ENCODE measurements at regions not wholly inside any gene's neighbourhood (a gene's known extent, or its start where the extent isn't known, plus 50 kb on each side); places are given as distances from the start of the nearest gene placed in this dataset.

GRCh38 chr16:80489173-80489572 lies 51.6 kb upstream of the DYNLRB2 start:
- Mint-ChIP-seq H3K36me3 (ENCODE audit: low read depth, unreplicated experiment) (no peaks in the 10 kb centered on the region), H3K27ac (ENCODE audit: unreplicated experiment) (no peak overlapping the region), H3K4me3 (ENCODE audit: unreplicated experiment) (no peak overlapping the region), H3K27me3 (ENCODE audit: unreplicated experiment) (peaks cover 3% of the 10 kb centered on the region), H3K4me1 (ENCODE audit: unreplicated experiment) (no peaks in the 10 kb centered on the region), H3K9me3 (ENCODE audit: unreplicated experiment) (no peaks in the 10 kb centered on the region)
- no peak for TF ChIP-seq CTCF (IDR thresholded peaks at IDR 0.05; ENCODE audit: unreplicated experiment)
- DNase-seq (ENCODE audit: low spot score): no peak

- Mint-ChIP-seq H3K27ac (ENCODE audit: unreplicated experiment) (no peak overlapping the region), H3K27me3 (ENCODE audit: unreplicated experiment) (peaks cover 4% of the 10 kb centered on the region), H3K36me3 (ENCODE audit: low read depth, unreplicated experiment) (no peaks in the 10 kb centered on the region), H3K9me3 (ENCODE audit: unreplicated experiment) (no peaks in the 10 kb centered on the region), H3K4me3 (ENCODE audit: unreplicated experiment) (no peak overlapping the region), H3K4me1 (ENCODE audit: unreplicated experiment) (no peaks in the 10 kb centered on the region)
- no peak for TF ChIP-seq CTCF (IDR thresholded peaks at IDR 0.05; ENCODE audit: unreplicated experiment)
- no peak for DNase-seq (ENCODE audit: low spot score)
These were observed 52.6 kb upstream of the DYNLRB2 start for GRCh38 chr16:80488167-80488566.

GRCh38 chr16:80480664-80481063 lies 60.1 kb upstream of the DYNLRB2 start:
- no peaks in the 10 kb centered on the region for H3K9me3 Mint-ChIP-seq (ENCODE audit: unreplicated experiment)
- no peaks in the 10 kb centered on the region for H3K4me1 Mint-ChIP-seq (ENCODE audit: unreplicated experiment)
- no peak for DNase-seq (ENCODE audit: low spot score)
- H3K4me3 Mint-ChIP-seq (ENCODE audit: unreplicated experiment): no peak overlapping the region
- H3K36me3 Mint-ChIP-seq (ENCODE audit: low read depth, unreplicated experiment): no peaks in the 10 kb centered on the region
- H3K27me3 Mint-ChIP-seq (ENCODE audit: unreplicated experiment): peaks cover 3% of the 10 kb centered on the region
- no peak overlapping the region for H3K27ac Mint-ChIP-seq (ENCODE audit: unreplicated experiment)
- TF ChIP-seq CTCF (IDR thresholded peaks at IDR 0.05; ENCODE audit: unreplicated experiment): no peak

GRCh38 chr16:80477838-80478237 lies 63.0 kb upstream of the DYNLRB2 start:
- Mint-ChIP-seq H3K27ac (ENCODE audit: unreplicated experiment) (no peak overlapping the region), H3K4me1 (ENCODE audit: unreplicated experiment) (no peaks in the 10 kb centered on the region), H3K9me3 (ENCODE audit: unreplicated experiment) (no peaks in the 10 kb centered on the region), H3K27me3 (ENCODE audit: unreplicated experiment) (no peaks in the 10 kb centered on the region), H3K36me3 (ENCODE audit: low read depth, unreplicated experiment) (no peaks in the 10 kb centered on the region), H3K4me3 (ENCODE audit: unreplicated experiment) (no peak overlapping the region)
- DNase-seq (ENCODE audit: low spot score): no peak
- TF ChIP-seq CTCF (IDR thresholded peaks at IDR 0.05; ENCODE audit: unreplicated experiment): no peak

- Mint-ChIP-seq H3K4me3 (ENCODE audit: unreplicated experiment) (no peak overlapping the region), H3K36me3 (ENCODE audit: low read depth, unreplicated experiment) (no peaks in the 10 kb centered on the region), H3K27me3 (ENCODE audit: unreplicated experiment) (no peaks in the 10 kb centered on the region), H3K4me1 (ENCODE audit: unreplicated experiment) (no peaks in the 10 kb centered on the region), H3K27ac (ENCODE audit: unreplicated experiment) (no peak overlapping the region), H3K9me3 (ENCODE audit: unreplicated experiment) (no peaks in the 10 kb centered on the region)
- no peak for TF ChIP-seq CTCF (IDR thresholded peaks at IDR 0.05; ENCODE audit: unreplicated experiment)
- no peak for DNase-seq (ENCODE audit: low spot score)
These were observed 72.8 kb upstream of the DYNLRB2 start for GRCh38 chr16:80468029-80468428.

All from endothelial cell (in vitro differentiated cells).